ENCODE measurements at regions not wholly inside any gene's neighbourhood (a gene's known extent, or its start where the extent isn't known, plus 50 kb on each side); places are given as distances from the start of the nearest gene placed in this dataset.
A peak's percentile ranks its signal among the peaks of the same experiment; 100 is the strongest.
"Not testable (repeated sequence)": the region's sequence is repeated elsewhere in the genome, so short reads cannot be mapped to it uniquely, and the experiment has no call there.

- H3K4me3 ChIP-seq; DNase-seq (ENCODE audit: low spot score); H3K27ac ChIP-seq: not testable (repeated sequence)
These were observed 1336.5 kb downstream of the SPATA31A7 start for GRCh38 chr9:62526306-62526705.

- DNase-seq (ENCODE audit: low spot score), result not testable (repeated sequence)
These were observed 1342.4 kb downstream of the SPATA31A7 start for GRCh38 chr9:62532162-62532776.

GRCh38 chr9:62532777-62533173 is 1342.9 kb downstream of the SPATA31A7 start:
- peak overlapping the region; percentile 54 for H3K4me3 ChIP-seq
- H3K27ac ChIP-seq, result peak overlapping the region in 1 of 2 donors; percentile 58
- not testable (repeated sequence) for DNase-seq (ENCODE audit: low spot score)

More at GRCh38 chr9:62532162-62532776, 1342.4 kb downstream of the SPATA31A7 start:
- Histone ChIP-seq H3K4me3 (peak overlapping the region; percentile 54), H3K27ac (peak overlapping the region in 1 of 2 donors; percentile 58)

GRCh38 chr9:62550539-62550938 is 1360.7 kb downstream of the SPATA31A7 start:
- not testable (repeated sequence) for H3K4me3 ChIP-seq; DNase-seq (ENCODE audit: low spot score); H3K27ac ChIP-seq

- H3K4me3 ChIP-seq; DNase-seq (ENCODE audit: low spot score); H3K27ac ChIP-seq: not testable (repeated sequence)
These were observed 1370.8 kb downstream of the SPATA31A7 start for GRCh38 chr9:62560603-62561002.

- not testable (repeated sequence) for H3K27ac ChIP-seq; DNase-seq (ENCODE audit: low spot score); H3K4me3 ChIP-seq
These were observed 1375.3 kb downstream of the SPATA31A7 start for GRCh38 chr9:62565132-62565531.

GRCh38 chr9:62566430-62566829 is 1376.6 kb downstream of the SPATA31A7 start:
- H3K4me3 ChIP-seq; H3K27ac ChIP-seq; DNase-seq (ENCODE audit: low spot score): not testable (repeated sequence)

GRCh38 chr9:62597128-62597527 is 1407.3 kb downstream of the SPATA31A7 start:
- H3K27ac ChIP-seq, H3K4me3 ChIP-seq: not testable (repeated sequence)
- DNase-seq (ENCODE audit: low spot score), result peak; percentile 0
